NCI-H2107 treated with DMSO at 0.1 percent for 48 hours (cell line): ENCODE measurements at regions not wholly inside any gene's neighbourhood (a gene's known extent, or its start where the extent isn't known, plus 50 kb on each side); places are given as distances from the start of the nearest gene placed in this dataset.
"Not testable (repeated sequence)": the region's sequence is repeated elsewhere in the genome, so short reads cannot be mapped to it uniquely, and the experiment has no call there.

Source experiments
- DNase-seq: peaks from one replicate; lab custom pipeline; 2025; ENCODE audit not compliant: unreplicated experiment; lab: John Stamatoyannopoulos, UW

DNA sequence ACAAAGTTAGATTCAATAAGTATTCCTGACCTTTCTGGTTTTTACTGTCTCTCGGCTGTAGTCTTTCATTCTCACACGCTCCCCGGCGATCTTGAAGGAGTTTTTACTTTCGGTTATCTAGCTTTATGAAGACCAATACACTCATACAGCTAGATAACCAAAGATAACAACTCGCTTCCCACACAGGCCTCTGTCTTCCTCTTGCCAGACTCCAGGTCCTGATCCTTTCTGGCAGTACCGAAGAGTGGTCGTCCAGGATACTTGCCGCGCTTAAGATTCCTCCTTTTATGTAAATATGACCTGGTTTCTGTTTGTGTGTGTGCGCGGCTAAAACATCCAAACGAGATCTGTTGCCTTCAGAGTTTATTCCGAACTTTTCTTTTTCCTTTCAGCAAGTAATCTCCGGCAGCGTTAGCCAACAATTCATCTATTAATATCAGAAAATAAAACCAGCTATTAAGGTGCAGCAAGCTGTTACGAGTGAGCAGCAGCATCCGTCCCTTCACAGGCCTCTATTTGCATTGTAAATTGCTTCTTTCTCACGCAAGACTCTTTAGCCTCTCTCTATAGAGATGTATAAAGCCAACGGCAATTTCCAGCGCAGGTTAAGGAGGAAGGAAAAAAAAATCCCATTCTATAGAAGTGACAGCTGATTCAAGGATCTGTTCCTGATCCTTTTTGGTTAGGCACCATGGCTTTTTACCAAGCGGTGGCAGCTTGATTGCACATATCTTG is 216.1 kb downstream of the MEF2C start:
- DNase-seq = no peak

DNA sequence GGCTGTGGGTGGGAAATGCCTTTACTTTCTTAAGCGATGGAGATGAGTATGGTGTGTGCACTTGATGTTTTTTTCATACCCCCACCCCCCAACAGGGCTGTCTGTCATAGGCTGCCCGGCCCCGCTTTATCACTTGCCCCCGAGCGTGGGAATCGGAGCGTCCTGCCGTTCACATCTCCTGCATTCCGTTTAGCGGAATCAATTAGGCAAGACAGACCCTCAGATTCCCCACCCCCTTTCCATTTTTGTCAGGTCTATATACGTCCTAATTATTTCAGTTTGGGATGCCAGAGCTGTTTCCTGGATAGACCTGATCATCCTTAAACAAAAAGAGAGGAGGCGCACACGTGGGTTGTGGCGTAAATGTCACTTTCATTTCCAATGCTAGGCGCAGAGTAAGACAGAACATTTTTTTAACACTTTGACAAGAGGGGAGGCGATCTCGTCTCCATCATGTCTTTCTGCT is 217.2 kb downstream of the MEF2C start:
- no peak for DNase-seq

DNA sequence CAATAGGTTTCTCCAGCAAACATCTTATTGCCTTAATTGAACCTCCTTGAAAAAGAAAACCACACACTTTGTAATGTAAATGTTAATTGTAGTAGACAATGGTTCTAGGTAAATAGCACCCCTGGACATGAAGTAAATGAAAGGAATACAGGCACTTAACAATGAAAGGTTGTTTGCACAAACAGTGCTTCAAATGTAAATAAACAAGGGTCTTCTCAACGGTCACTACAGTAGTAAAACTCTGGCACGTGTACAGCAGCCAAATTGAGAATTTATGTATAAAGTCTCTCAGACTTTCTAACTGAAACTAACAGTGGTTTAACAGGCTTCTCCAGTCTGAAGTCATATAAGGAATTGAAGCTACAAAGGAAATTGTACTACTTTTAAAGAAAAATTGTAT is 218.3 kb downstream of the MEF2C start:
- DNase-seq = no peak

DNA sequence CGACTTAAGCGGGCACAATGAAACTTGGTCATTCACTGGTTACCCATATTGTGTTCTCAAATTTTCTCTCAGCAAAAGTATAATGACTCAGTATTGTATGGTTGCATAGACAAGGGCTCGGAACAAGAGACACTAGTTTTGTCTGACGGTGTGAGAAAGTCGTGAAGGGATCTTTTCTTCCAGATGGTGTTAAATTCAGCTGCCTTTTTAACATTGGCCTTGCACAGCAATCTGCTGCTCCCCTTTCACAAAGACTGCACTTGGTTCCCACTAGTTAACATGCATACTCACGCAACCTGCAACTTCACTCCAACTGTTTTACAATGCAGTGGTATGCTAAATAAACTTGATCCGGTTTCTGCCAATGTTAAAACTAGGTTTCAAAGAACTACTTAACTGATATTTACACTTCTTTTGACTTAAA is 219.2 kb downstream of the MEF2C start:
- no peak for DNase-seq

DNA sequence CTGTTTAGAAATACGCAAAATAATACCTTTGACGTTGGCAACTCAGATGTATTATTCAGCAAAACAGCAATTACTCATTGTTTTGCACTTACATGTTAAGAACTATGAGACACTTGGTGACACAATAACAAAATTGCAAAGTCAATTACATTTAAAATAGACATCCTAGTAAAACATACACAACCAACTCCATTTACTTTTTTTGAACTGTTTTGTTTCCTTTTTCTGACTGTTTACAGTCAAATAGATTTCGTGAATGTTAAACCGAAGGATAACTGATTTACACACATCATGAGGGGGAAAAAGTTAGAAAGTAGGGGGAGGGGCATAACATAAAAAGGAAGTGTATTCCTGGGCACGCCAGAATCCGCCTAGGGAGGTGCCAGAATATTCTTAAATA is 220.1 kb downstream of the MEF2C start:
- no peak for DNase-seq

DNA sequence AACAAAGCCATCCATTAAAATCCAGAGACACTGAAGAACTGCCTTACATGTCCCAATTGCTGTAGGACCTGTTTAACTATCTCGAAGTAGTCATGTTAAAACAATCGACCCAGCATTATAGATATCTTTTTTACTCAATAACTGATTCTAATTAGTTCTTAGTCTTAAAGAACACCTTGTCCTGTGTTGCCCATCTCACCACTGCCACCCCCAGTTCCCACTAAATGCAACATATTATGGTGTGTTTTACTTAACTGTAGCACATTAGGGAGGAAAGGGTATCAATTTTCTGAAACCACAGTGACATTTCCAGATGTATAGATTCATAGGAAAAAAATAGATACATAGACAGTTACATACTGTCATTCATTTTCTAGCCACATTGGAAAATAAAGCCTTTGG is 221.2 kb downstream of the MEF2C start:
- DNase-seq = no peak

DNA sequence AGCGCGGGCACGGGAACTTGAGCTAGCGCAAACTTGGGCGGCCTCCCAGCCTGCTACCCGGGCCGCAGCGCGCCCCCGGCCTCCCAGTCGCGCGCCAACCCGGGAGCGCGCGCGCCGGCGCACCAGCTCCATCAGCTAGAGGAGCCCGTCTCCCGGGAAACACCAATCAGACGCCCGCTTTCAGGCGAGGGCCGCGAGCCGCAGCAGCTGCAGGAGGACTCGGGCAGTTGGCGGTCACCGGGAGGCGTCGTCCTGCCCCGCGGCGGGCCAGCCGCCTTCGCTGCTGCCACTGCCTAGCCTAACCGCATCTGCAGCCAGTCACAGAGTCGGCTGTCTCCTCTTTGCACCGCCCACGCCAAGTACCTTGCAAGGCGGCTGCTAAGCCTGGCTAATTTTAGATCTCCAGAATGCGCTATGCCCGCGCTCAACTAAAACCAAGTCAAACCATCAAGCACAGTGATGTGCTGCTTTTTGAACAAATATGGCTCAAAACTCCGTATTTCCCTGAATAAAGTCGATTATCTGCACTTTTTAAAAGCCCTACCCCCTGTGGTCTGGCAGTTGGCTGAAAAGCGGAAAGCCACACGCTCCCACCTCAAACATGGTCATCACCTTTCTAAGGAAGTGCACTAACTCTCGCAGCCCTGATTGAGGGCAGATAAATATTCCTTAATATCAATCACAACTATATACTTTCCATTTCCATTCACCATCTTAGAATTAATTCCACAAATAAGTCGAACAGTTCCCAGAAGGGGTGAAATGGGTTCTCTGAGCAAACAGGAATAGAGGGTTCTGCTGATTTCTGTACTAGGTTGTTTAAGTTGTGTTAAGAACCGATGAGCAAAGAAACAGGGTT is 221.8 kb downstream of the MEF2C start:
- DNase-seq = no peak

DNA sequence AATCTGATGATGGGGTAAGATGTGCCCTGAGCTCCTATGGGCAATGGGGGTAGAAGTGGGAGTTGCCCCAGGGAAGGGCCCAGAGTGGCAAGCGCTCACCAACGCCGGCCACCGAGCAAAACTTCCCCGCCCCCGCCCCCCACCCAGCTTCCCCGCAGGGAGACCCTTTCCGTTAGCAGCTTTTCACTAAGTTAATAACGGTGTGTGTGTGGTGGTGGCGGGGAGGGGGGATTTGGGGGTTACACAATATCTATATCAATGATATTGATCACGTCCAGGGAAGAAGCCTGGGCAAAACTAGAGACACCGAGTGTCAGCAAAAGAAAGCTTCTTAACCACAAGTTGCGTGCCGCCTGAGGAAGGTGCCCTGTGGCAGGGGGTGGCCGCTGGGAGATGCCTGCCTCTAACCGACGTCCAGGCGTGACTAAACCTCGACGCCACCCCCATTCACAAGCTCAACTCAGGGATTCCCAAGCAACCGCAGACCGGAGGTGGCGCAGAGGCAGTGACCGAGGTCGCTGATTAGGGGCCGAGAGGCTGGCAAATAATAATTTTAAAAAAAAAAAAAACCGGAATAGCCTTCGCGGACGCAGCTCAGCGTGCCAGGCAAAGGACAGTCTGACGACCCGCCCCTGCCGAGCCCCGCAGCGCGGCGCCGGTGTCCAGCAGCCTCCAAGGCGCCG is 222.6 kb downstream of the MEF2C start:
- no peak for DNase-seq

DNA sequence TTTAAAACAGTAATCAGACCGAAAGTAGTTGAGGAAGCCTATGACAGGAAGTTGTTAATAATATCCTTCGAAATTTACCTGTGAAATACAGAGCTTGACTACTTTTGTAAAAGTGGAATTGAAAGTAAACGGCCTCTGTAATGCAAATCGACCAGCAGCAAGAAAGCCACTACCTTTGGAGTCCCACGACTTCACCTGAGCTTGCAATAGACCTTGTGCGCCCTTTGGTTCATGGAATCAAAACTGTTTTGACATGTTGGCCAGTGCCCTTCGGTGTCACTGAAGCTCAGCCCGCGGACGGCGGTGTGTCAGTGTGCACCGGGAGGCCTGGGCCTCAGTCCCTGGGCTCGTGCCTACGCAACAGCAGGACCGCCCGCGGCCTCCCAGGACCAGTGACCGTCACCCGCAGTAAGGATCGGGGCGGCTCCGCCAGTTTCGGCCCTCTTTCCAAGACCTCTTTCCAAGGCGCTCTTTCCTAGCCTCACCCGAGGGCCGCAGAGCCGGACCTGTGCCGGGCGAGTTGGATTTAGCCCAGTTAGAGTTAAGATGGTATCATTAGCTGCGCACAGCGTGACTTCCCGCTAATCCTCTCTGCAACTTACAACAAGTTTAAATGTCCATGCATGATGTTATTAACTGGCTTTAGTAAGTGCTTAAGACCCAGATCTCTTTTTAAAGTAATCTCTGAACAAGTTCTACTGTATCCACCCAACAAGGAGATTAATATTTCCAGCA is 223.3 kb downstream of the MEF2C start:
- DNase-seq = no peak

DNA sequence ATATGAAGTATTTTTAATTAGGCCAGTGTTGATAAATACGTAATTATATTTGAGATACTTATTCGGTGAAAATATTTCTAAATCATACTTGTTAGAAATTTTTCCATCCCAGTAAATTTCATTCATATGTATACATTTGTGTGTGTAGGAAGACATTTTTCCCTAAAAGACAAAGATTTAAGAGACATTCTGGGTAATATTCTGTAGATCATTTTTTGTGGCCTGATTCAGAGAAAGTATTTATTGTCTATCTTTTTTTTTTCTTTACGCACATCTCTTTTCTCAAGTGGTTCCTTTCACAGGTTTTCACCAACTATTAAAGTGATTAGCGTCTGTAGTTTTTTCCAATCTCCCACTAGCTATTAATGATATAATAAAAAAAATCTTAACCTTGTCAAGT is 224.1 kb downstream of the MEF2C start:
- DNase-seq = no peak

DNA sequence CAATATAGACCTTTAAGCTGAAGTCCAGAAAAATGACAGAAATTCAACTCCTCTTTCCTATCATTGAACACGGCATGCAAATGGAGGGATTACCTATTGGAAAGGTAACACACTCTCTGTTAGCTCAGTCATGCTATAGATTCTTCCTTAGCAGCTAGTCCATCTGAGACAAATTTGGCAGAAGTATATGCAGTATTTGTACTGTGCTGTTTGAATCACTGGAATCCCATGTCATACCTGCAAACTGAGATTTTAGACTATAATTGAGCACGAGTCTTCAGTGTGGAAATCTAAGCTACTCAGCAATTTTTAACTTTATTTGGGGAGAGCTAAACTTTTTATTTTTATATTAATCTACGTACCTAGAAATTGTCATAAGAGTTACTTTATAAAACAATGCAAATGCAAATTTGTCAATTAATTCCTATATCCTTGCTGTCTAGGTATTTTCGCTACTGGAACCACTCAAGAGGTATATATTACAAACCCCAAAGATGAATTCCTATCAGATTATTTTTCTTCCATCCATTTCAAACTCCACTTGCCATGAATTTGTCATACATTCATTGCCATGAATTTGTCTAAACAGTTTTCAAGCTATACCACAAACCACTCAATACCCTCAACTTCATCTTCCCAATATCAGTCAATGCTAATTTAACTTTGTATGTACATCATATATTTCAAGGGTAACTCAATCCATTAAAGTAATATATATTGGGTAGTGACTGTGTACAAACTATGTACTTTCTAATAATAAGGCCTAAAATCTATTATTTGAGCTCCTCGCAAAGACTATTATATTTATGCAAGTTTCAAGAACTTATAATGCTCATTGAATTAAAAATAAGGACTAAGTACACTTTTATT is 224.8 kb downstream of the MEF2C start:
- no peak for DNase-seq

DNA sequence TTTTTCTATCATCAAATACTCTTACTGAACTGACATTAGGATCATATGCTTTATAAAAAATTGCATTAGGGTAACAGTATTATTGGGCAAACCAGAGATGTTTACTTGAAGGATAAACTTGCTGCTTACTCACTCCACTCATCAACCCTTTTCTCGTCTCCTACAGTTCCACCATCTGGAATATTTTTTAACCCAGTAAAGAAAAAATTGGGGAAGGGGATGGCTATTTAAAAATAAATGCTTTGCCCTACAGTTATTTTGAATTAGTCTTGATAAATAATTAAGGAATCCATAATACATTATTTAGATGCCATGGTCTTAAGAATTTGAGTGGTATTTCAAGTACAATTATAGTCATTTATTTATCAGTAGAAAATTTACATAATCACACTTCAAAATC is 225.8 kb downstream of the MEF2C start:
- no peak for DNase-seq

DNA sequence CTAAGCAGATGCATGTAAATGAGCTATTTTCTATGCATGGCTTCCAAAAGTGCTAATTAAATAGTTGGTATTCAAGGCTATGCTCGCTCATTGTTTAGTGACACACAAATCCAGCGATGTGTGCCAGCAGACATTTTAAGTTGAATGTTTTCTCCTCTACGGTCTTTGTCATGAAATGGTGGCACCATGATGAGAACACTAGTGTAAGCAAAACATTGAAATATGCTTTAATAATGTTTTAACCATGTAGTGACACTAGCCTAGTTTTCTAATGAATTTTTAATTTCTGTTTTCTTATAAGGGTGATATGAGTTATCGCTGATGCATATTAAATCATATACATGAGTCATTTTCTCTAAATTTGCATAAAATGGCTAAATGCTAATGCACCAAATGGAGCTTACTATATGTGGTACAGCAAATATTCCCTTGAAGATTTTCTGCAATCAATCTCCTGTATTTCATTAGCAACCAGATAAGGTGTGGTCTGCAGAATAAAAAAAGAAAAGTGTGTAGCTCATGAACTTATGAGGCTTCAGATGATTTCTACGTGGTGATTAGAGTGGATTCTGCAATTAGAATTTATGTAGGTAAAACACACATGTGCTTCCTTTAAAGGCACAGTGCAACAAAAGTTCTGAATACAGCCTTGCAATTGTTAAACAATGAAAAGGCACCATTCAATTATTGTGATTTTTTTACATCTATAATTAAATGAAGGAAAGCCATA is 226.6 kb downstream of the MEF2C start:
- DNase-seq = no peak

DNA sequence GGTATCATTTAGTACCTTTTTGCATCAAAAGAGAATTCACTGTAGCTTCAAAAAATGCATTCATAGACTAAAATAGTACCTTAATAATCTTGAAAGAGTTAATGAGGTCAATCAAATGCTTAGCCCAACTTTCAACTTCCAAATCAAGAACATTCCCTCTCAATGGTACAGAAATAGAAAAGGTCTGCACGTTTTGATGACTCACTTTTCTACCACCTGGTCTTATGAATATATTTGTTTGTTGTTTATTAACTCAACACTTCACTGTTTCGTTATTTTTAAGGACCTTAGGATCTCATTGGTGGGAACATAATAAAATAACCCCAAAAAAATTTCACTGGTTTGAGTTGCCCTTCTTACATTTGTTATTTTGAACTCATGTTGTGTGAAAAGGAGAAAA is 229.5 kb downstream of the MEF2C start:
- DNase-seq = no peak

DNA sequence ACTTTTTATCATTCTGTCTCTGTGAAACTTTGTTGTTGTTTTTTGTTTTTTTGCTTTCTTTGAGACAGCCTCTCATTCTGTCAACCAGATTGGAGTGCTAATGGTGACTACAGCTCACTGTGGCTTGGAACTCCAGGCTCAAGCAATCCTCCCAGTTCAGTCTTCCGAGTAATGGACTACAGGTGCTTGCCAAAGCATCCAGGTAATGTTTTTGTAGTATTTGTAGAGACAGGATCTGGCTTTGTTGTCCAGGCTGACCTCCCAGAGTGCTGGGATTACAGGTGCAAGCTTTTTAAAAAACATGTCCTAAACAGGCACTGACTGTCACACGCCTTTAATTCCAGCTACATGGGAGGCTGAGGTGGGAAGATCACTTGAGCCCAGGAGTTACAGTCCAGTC is 235.1 kb downstream of the MEF2C start:
- no peak for DNase-seq

DNA sequence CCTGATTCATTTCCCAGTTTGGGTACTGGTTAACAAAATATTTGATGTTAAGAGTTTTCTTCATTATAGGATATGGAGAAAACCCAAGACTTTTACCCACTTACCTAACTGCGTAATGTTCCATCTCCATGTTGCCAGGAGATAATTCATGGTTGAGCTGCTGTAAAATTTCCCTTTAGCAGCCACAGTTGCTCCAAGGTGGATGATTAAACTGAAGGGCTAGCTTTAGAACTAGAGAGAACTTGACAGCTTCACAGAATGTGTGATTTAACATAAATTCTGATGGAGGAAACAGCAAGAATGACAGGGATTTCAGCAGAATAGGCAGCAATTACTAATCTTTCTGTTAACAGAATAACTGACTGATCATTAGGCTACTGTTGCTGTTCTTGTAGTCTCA is 236.1 kb downstream of the MEF2C start:
- DNase-seq = no peak

DNA sequence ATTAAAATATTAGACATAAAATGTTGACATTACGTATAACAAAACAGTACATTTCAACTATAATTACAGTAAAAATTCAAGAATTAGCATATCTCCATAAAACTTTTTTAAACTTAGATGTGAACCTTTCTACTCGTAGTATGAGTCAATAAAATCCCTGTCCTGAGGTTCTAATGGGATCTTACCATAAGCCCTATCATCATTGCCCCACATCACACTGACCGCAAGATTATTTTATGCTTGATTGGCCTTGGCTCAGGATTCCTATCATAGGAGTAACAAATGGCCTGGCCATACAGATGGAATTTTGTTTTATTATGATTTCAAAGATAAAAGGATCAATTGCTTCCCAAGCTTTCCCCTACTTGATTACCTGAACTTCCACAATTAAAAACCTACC is 238.3 kb downstream of the MEF2C start:
- DNase-seq = no peak

DNA sequence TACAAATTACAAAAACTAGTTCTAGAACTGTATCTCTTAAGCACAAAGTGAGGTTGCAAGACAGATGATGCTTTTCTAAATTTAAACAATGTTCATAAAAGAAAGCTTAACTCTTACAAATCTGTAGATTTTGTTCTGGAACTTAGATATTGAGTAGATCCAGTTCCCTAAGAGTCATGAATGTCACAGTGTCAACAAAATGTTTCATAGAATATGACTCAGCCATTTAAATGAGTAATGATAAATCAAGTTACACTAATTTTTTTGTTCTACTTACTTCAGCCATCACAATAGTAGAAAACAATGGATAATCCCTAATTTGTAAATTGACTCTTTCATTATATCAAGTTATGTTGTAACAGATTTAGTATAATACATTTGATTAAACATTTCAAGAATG is 239.7 kb downstream of the MEF2C start:
- no peak for DNase-seq

DNA sequence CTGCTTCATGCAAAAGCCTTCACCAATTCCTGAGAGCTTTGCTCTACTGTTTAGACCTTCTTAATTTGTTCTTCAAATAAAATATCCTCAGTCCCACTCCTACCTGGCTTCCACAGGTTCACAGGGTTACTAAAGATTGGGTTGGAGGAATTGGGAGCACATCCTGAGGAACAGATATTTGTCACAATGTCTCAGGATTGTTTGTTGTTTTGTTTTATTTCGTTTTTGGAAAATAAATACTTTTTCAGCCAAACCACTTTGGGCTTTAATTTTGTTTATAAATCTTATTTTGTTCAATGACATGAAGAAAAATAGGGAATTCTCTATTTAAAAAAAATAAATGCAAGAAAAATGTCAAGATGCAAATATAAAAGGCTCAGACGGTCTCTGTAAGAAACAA is 249.0 kb downstream of the MEF2C start:
- no peak for DNase-seq

DNA sequence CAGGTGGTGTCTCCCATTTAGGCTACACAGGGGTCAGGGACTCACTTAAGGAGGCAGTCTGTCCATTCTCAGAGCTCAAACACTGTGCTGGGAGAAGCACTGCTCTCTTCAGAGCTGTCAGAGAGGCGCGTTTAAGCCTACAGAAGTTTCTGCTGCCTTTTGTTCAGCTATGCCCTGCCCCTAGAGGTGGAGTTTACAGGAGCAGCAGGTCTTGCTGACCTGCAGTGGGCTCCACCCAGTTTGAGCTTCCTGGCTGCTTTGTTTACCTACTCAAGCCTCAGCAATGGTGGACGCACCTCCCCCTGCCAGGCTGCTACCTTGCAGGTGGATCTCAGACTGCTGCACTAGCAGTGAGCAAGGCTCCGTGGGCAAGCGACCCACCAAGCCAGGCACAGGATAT is 260.1 kb downstream of the MEF2C start:
- DNase-seq = not testable (repeated sequence)
